OCI-M1 (cell line): ENCODE measurements at regions not wholly inside any gene's neighbourhood (a gene's known extent, or its start where the extent isn't known, plus 50 kb on each side); places are given as distances from the start of the nearest gene placed in this dataset.
"Not testable (repeated sequence)": the region's sequence is repeated elsewhere in the genome, so short reads cannot be mapped to it uniquely, and the experiment has no call there.

Experiments
- DNase-seq: peaks from one replicate; lab custom pipeline; 2025; lab: John Stamatoyannopoulos, UW

GRCh38 chr10:29791773-29792172 is 157.0 kb upstream of the SVIL start:
- DNase-seq, result no peak

DNA sequence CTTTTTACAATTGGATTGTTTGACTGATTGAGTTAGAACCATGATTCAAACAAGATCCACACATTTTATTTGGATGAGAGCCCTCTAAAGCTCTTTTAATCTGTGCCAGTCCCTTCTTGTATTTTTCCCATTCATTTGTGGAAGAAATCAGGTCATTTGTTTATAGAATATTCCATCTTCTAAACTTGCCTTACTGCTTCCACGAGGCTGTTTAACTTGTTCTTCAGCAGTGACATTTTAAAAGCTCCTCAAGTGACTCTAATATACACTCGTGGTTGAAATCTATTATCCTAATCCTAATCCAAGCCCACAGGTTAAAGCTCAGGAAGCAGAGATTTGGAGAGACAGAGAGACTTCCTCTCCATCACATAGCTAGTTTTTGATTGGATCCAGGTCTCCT is 155.4 kb upstream of the SVIL start:
- DNase-seq, result no peak

GRCh38 chr10:29788113-29788512 is 153.3 kb upstream of the SVIL start:
- DNase-seq, result no peak

DNA sequence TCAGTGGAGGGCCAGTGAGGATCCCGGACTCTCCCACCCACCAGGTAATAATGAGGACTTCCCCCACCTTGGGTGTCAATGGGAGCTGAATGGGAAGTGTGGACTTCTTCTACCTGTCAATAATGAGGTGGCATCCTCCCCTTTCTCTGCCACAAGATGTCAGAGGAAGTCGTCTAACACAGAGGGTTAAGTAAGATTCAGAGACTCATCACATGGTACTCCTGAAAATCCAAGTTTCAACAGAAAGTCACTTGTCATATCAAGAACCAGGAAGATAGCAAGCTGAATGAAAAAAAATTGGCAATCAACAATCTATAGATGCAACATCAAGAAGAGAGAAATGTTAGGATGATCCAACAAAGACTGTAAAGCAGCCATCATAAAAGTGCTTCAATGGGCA is 150.9 kb upstream of the SVIL start:
- DNase-seq, result no peak

DNA sequence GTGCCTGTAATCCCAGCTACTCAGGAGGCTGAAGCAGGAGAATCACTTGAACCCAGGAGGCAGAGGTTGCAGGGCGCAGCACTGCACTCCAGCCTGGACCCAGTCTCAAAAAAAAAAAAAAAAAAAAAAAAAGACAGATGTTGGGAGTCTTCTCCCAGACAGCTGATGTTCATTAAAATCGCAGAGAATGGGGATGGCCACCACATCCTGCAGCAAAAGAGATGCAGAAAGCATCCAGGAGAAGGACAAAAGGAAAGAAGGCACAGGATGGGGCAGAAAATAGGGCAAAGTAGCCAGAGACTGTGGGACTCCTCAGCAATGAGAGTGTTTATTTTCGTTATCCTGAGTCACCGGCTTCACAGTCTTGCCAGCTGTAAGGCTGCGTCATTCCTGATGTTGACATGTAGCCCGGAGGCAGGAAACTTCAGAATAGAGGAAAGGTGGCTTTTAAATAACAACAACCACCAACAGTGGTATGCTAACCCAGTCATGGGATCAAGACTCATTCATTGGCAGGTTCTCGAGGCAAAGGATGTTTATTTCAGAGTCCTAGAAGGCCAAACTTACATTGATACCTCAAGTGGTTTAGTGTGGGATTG is 149.5 kb upstream of the SVIL start:
- no peak for DNase-seq

- no peak for DNase-seq
These were observed 148.6 kb upstream of the SVIL start for GRCh38 chr10:29783201-29783947.

- no peak for DNase-seq
These were observed 145.9 kb upstream of the SVIL start for GRCh38 chr10:29780639-29781038.

DNA sequence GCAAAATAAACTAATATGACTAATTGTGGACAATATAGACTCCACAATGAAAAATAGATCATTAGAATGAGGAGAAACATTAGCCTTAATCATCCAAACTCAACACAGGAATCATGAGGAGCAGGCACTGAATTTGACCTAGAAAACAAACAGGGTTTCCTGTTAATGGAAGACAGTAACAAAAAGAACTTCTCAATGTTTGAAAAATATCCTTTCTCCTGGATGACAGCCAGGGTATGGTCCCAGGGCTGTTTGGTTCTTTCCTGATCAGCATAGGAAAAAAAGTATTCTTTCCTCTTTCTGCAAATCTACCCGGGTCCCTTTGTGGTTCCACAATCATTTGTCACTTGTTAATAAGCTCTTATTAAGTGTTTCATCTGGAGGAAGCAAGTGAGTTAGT is 145.3 kb upstream of the SVIL start:
- DNase-seq, result no peak

GRCh38 chr10:29776246-29776645 is 141.5 kb upstream of the SVIL start:
- DNase-seq, result no peak

DNA sequence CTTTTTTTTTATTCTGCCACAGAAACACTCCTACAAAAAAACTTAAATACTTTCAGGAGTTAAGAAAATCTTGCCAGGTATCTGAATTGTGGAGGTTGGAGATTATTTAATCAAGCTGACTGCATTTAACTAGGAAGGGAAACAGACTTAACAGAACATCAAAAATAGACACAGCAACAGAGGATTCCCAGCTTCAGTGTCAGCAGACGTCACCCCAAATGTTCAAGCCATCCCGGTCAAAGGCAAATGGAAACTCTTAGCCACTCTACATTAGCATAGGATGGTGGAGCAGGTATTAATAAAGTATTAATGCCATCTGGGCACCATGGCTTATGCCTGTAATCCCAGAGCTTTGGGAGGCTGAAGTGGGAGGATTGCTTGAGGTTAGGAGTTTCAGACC is 139.7 kb upstream of the SVIL start:
- no peak for DNase-seq

- DNase-seq, result no peak
These were observed 138.9 kb upstream of the SVIL start for GRCh38 chr10:29773675-29774091.

- no peak for DNase-seq
These were observed 137.6 kb upstream of the SVIL start for GRCh38 chr10:29772403-29772802.

DNA sequence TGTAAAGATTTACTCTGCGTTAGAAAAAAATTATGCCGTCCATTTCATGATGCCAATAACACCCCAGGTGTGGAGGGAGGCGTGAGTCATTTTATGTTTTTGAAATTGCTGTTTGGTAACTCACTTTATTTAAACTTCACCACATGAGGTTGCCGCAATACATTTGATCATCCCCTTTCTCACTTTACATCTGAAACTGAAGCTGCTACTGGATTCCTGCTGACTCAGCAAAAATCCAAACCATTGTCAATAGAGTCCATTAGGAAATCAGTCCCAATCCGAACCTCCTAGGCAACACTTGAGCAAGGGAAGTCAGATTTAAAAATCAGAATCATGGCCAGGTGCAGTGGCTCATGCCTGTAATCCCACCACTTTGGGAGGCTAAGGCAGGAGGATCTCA is 136.6 kb upstream of the SVIL start:
- DNase-seq, result no peak

DNA sequence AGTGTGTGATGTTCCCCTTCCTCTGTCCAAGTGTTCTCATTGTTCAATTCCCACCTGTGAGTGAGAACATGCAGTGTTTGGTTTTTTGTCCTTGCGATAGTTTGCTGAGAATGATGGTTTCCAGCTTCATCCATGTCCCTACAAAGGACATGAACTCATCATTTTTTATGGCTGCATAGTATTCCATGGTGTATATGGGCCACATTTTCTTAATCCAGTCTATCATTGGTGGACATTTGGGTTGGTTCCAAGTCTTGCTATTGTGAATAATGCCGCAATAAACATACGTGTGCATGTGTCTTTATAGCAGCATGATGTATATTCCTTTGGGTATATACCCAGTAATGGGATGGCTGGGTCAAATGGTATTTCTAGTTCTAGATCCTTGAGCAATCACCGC is 134.5 kb upstream of the SVIL start:
- not testable (repeated sequence) for DNase-seq

DNA sequence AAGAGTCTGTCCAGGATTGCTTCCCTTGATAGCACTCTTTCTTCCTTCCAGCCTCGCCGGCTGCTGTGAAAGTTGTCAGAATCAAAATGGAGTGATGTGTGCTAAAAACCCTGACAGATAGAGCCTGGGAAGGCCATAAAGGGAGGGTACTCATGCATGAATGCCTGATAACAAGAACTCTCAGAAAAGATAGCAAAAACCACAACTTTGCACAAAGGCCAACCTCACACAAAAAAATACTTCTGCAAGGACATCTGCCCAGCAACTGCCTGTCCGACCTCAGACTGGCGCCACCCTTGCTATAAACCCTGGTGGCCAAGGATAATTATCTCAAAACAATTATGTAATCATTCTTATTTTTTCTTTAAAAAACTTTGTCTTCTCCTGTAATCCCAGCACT is 133.2 kb upstream of the SVIL start:
- DNase-seq, result peak; percentile 78

DNA sequence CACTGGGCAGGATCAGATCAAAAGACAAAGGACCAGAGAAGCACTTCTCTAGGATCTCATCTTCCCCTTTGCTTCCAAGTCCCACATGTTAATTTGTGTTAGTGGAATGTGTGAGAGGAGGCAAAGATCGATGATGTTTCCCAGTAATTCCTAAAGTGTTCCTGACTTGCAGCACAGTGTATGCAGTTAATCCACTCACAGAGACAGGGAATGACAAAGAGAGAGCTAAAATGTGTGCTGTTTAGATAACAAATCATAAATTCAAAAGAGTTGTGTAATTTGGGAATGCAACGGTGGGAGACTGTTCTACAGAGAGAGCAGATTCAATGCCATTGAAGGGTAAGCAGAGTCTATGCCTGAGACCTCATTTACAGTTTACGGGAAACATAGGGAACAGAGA is 132.0 kb upstream of the SVIL start:
- DNase-seq, result no peak

GRCh38 chr10:29765330-29765729 is 130.6 kb upstream of the SVIL start:
- DNase-seq, result no peak

DNA sequence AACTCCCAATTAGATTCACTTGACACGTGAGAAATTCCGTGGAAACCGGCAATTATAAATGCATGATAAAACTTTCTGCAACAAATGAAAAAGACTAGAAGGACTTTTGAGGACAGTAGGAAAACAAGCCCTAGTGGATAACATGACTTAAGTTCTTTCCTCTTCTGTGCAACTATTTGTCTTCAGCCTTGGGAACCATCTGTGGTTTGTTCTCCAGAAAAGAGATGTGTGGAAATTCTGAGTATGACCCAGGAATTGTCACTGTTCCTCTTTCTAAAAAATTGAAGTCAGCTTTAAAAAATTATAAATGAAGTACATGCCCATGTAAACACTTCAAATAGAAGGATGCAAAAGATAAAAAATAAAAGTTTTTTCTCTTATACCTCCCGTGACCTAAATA is 128.6 kb upstream of the SVIL start:
- DNase-seq, result no peak

- DNase-seq, result no peak
These were observed 127.1 kb upstream of the SVIL start for GRCh38 chr10:29761916-29762315.

GRCh38 chr10:29760138-29760900 is 125.5 kb upstream of the SVIL start:
- DNase-seq, result no peak

DNA sequence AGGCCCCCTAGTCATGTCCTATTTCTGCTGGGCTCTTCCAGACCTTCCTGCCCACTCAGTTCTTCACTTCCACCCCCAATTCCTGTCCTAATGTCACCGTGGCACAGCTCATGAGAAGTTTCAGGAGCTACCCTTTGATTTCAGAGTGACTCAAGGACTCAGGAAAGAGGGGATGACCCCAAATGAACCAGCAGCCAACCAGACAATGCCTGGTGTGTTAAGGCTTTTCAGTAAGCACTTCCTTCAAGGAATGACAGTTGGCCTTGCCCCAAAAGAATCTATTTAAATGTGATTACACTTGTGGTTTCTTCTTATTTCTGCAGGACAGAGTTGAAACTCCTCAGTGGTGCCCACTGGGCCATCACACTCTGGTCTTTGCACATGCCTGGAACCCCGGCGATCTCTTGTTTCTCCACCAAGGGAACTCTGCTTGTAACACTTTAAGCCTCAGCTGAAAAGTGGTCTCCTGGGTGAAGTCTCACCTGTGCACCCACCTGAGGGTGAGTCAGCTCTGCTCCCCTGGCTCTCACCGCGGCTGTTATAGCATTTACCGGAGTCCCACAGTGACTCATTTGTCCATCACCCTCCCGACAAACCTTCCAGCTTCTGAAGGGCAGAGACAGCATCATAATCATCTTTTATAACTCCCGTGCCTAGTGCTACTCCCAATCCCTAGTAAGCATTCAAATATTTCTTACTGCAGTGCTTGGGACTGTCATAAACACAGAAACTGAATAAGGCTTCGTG is 123.0 kb upstream of the SVIL start:
- no peak for DNase-seq

- DNase-seq, result no peak
These were observed 121.7 kb upstream of the SVIL start for GRCh38 chr10:29756451-29756850.

DNA sequence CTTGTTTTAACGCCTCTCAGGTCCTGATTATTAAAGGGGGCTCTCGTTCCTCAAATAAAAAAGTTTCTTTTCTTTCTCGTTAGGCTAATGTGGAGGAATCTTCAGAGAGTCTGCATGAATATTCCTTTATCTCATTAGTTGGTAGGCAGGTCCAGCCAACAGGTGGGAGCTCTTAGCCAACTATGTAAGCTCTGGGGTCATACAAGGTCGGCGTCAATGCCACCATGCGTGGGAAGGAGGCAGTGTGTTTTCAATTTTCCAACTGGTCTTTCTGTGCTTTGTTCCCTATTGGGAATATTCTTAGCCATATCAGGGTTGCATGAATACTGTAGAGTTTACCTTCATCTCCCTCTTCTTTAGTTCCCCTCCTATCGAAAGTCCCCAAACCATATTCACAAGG is 118.5 kb upstream of the SVIL start:
- DNase-seq, result no peak
